ENCODE measurements at regions not wholly inside any gene's neighbourhood (a gene's known extent, or its start where the extent isn't known, plus 50 kb on each side); places are given as distances from the start of the nearest gene placed in this dataset.

GRCh38 chr21:35510294-35510693, 461.2 kb upstream of the RUNX1 start:
- no peak for TF ChIP-seq POLR2AphosphoS5 (IDR thresholded peaks at IDR 0.05)
- no peak for TF ChIP-seq CTCF (IDR thresholded peaks at IDR 0.05 in 8 of 11, conservative IDR thresholded peaks at IDR 0.05 in 3 of 11)
- no peak for TF ChIP-seq POLR2A (IDR thresholded peaks at IDR 0.05)

Data from spleen (tissue), 7 donors.